GM10248 (cell line): ENCODE measurements at regions not wholly inside any gene's neighbourhood (a gene's known extent, or its start where the extent isn't known, plus 50 kb on each side); places are given as distances from the start of the nearest gene placed in this dataset.

Experiments
- CTCF ChIA-PET: fragments of 300-600 bp; sonication (Branson Sonifier 250); formaldehyde crosslinking; extraction: SDS; loops from one replicate; lab custom pipeline; 2021; ENCODE audit warnings: antibody characterized with exemption; lab: Yijun Ruan, JAX
- POLR2A ChIA-PET: fragments of 350-650 bp; sonication (Branson Sonifier 250); formaldehyde crosslinking; extraction: SDS; loops from one replicate; lab custom pipeline; 2020; ENCODE audit warnings: antibody characterized with exemption; lab: Yijun Ruan, JAX
- DNase-seq: peaks from one replicate; pipeline ENCODE4 v3.0.0; 2012; ENCODE audit errors: extremely low spot score
- CTCF ChIP-seq: IDR thresholded peaks from 2 replicates; pipeline ENCODE4 v1.5.1; 2012; ENCODE audit warnings: mild to moderate bottlenecking, low read depth; ENCODE audit errors: extremely low read depth, missing control alignments, control extremely low read depth

GRCh38 chr12:31778687-31779086, 49.9 kb upstream of the AMN1 start:
- no peak for TF ChIP-seq CTCF
- POLR2A ChIA-PET, result no interaction called here
- DNase-seq, result no peak
- CTCF ChIA-PET, result interaction anchor here (1.3 to 2.5 kb wide), 4 partner anchors 9 to 18 kb away, joined by 3 to 8 read pairs (median 4); no protein-coding TSS in a partner anchor
